ENCODE measurements at regions not wholly inside any gene's neighbourhood (a gene's known extent, or its start where the extent isn't known, plus 50 kb on each side); places are given as distances from the start of the nearest gene placed in this dataset.
"Not testable (repeated sequence)": the region's sequence is repeated elsewhere in the genome, so short reads cannot be mapped to it uniquely, and the experiment has no call there.

GRCh38 chr13:90502153-90502552 is 845.3 kb upstream of the MIR17HG start:
- no peak for DNase-seq (ENCODE audit: low read depth in 4 of 4, low spot score in 2 of 4)

- DNase-seq (ENCODE audit: low read depth in 4 of 4, low spot score in 2 of 4) = no peak
These were observed 844.7 kb upstream of the MIR17HG start for GRCh38 chr13:90502762-90503161.

GRCh38 chr13:90510319-90510718 is 837.2 kb upstream of the MIR17HG start:
- DNase-seq (ENCODE audit: low read depth in 4 of 4, low spot score in 2 of 4) = no peak

- DNase-seq (ENCODE audit: low read depth in 4 of 4, low spot score in 2 of 4) = no peak
These were observed 835.6 kb upstream of the MIR17HG start for GRCh38 chr13:90511903-90512302.

- DNase-seq (ENCODE audit: low read depth in 4 of 4, low spot score in 2 of 4) = not testable (repeated sequence)
These were observed 832.8 kb upstream of the MIR17HG start for GRCh38 chr13:90514712-90515111.

- DNase-seq (ENCODE audit: low read depth in 4 of 4, low spot score in 2 of 4) = no peak
These were observed 829.1 kb upstream of the MIR17HG start for GRCh38 chr13:90518417-90518816.

GRCh38 chr13:90519157-90519556 is 828.3 kb upstream of the MIR17HG start:
- no peak for DNase-seq (ENCODE audit: low read depth in 4 of 4, low spot score in 2 of 4)

- no peak for DNase-seq (ENCODE audit: low read depth in 4 of 4, low spot score in 2 of 4)
These were observed 820.8 kb upstream of the MIR17HG start for GRCh38 chr13:90526711-90527110.

GRCh38 chr13:90531744-90532143 is 815.7 kb upstream of the MIR17HG start:
- no peak for DNase-seq (ENCODE audit: low read depth in 4 of 4, low spot score in 2 of 4)

- DNase-seq (ENCODE audit: low read depth in 4 of 4, low spot score in 2 of 4) = no peak
These were observed 814.5 kb upstream of the MIR17HG start for GRCh38 chr13:90532861-90533492.

GRCh38 chr13:90533866-90534265 is 813.6 kb upstream of the MIR17HG start:
- DNase-seq (ENCODE audit: low read depth in 4 of 4, low spot score in 2 of 4) = no peak

GRCh38 chr13:90534617-90535370 is 812.7 kb upstream of the MIR17HG start:
- DNase-seq (ENCODE audit: low read depth in 4 of 4, low spot score in 2 of 4) = no peak

GRCh38 chr13:90535421-90535820 is 812.1 kb upstream of the MIR17HG start:
- no peak for DNase-seq (ENCODE audit: low read depth in 4 of 4, low spot score in 2 of 4)

- DNase-seq (ENCODE audit: low read depth in 4 of 4, low spot score in 2 of 4) = no peak
These were observed 809.4 kb upstream of the MIR17HG start for GRCh38 chr13:90538063-90538462.

- DNase-seq (ENCODE audit: low read depth in 4 of 4, low spot score in 2 of 4) = no peak
These were observed 806.1 kb upstream of the MIR17HG start for GRCh38 chr13:90541346-90541745.

- DNase-seq (ENCODE audit: low read depth in 4 of 4, low spot score in 2 of 4) = no peak
These were observed 804.5 kb upstream of the MIR17HG start for GRCh38 chr13:90542959-90543505.

- DNase-seq (ENCODE audit: low read depth in 4 of 4, low spot score in 2 of 4) = no peak
These were observed 802.2 kb upstream of the MIR17HG start for GRCh38 chr13:90545070-90545840.

- no peak for DNase-seq (ENCODE audit: low read depth in 4 of 4, low spot score in 2 of 4)
These were observed 800.2 kb upstream of the MIR17HG start for GRCh38 chr13:90547272-90547790.

- no peak for DNase-seq (ENCODE audit: low read depth in 4 of 4, low spot score in 2 of 4)
These were observed 796.2 kb upstream of the MIR17HG start for GRCh38 chr13:90551253-90551652.

- DNase-seq (ENCODE audit: low read depth in 4 of 4, low spot score in 2 of 4) = no peak
These were observed 794.8 kb upstream of the MIR17HG start for GRCh38 chr13:90552702-90553101.

- no peak for DNase-seq (ENCODE audit: low read depth in 4 of 4, low spot score in 2 of 4)
These were observed 794.3 kb upstream of the MIR17HG start for GRCh38 chr13:90553159-90553558.

Measured in left renal cortex interstitium (tissue), 4 donors.